ENCODE measurements at regions not wholly inside any gene's neighbourhood (a gene's known extent, or its start where the extent isn't known, plus 50 kb on each side); places are given as distances from the start of the nearest gene placed in this dataset.

GRCh38 chr9:115665519-115665918, 488.1 kb upstream of the PAPPA start:
- no TSS peak for BruUV-seq (replicated peaks)

DNA sequence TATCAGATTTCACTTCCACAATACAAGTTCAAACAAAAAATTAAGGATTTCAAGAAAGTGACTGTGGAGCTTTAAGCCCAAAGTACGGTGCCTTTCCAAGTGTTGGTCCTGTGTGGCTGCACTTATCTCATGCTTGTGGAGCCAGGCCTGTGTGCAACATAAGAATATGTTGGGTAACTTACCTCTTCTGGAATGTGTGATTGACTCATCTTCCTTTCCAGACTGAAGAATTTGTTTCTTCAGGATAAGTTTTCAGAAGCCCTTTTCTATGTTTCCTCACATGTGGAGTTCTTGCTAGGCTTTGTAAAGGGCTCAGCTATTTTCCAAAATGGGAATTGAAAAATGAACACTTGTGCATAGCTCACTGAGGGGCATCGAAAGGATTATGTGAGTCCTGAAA, 485.1 kb upstream of the PAPPA start:
- POLR2A ChIA-PET, result no interaction called here
- intact Hi-C loops (cut with micrococcal nuclease; ENCODE audit: unreplicated experiment) (no loop called here), in situ Hi-C loops (cut with HindIII; ENCODE audit: low pct_unique_long_range_greater_than_20kb, low sequenced_read_pairs) (no loop called here)
- no peak for ATAC-seq
- Histone ChIP-seq H3K4me1 (ENCODE audit: control insufficient read depth, insufficient read depth, low read length) (no peaks in the 10 kb centered on the region), H3K36me3 (ENCODE audit: control insufficient read depth, insufficient read depth, low read length) (no peaks in the 10 kb centered on the region), H3K4me3 (ENCODE audit: low read depth in 2 of 2, low read length in 2 of 2) (no peak overlapping the region), H3K9me3 (ENCODE audit: control insufficient read depth, insufficient read depth, low read depth, low read length) (no peaks in the 10 kb centered on the region), H3K27ac (ENCODE audit: low read length) (no peak overlapping the region), H3K27me3 (ENCODE audit: control insufficient read depth, insufficient read depth, low read length) (no peaks in the 10 kb centered on the region)
- CTCF ChIA-PET, result no interaction called here
- TF ChIP-seq, protein P1, sequence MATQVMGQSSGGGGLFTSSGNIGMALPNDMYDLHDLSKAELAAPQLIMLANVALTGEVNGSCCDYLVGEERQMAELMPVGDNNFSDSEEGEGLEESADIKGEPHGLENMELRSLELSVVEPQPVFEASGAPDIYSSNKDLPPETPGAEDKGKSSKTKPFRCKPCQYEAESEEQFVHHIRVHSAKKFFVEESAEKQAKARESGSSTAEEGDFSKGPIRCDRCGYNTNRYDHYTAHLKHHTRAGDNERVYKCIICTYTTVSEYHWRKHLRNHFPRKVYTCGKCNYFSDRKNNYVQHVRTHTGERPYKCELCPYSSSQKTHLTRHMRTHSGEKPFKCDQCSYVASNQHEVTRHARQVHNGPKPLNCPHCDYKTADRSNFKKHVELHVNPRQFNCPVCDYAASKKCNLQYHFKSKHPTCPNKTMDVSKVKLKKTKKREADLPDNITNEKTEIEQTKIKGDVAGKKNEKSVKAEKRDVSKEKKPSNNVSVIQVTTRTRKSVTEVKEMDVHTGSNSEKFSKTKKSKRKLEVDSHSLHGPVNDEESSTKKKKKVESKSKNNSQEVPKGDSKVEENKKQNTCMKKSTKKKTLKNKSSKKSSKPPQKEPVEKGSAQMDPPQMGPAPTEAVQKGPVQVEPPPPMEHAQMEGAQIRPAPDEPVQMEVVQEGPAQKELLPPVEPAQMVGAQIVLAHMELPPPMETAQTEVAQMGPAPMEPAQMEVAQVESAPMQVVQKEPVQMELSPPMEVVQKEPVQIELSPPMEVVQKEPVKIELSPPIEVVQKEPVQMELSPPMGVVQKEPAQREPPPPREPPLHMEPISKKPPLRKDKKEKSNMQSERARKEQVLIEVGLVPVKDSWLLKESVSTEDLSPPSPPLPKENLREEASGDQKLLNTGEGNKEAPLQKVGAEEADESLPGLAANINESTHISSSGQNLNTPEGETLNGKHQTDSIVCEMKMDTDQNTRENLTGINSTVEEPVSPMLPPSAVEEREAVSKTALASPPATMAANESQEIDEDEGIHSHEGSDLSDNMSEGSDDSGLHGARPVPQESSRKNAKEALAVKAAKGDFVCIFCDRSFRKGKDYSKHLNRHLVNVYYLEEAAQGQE (IDR thresholded peaks at IDR 0.05; ENCODE audit: insufficient read depth in 1 of 2, low read depth in 2 of 2, low read length in 1 of 2), result no peak
- no peak for TF ChIP-seq POLR2AphosphoS5 (IDR thresholded peaks at IDR 0.05; ENCODE audit: low read depth, low read length)
- TF ChIP-seq, protein P2, sequence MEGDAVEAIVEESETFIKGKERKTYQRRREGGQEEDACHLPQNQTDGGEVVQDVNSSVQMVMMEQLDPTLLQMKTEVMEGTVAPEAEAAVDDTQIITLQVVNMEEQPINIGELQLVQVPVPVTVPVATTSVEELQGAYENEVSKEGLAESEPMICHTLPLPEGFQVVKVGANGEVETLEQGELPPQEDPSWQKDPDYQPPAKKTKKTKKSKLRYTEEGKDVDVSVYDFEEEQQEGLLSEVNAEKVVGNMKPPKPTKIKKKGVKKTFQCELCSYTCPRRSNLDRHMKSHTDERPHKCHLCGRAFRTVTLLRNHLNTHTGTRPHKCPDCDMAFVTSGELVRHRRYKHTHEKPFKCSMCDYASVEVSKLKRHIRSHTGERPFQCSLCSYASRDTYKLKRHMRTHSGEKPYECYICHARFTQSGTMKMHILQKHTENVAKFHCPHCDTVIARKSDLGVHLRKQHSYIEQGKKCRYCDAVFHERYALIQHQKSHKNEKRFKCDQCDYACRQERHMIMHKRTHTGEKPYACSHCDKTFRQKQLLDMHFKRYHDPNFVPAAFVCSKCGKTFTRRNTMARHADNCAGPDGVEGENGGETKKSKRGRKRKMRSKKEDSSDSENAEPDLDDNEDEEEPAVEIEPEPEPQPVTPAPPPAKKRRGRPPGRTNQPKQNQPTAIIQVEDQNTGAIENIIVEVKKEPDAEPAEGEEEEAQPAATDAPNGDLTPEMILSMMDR (IDR thresholded peaks at IDR 0.05), result no peak
- no peak for TF ChIP-seq TCF7L2 (IDR thresholded peaks at IDR 0.05; ENCODE audit: low read depth, low read length)
- TF ChIP-seq SIN3A (IDR thresholded peaks at IDR 0.05; ENCODE audit: borderline replicate concordance, insufficient read depth, low read depth, low read length), result no peak
- no TSS peak for BruUV-seq (replicated peaks)
- DNase-seq (ENCODE audit: low read depth, low spot score), result no peak

More at GRCh38 chr9:115665519-115665918, 488.1 kb upstream of the PAPPA start:
- Histone ChIP-seq H3K9me3 (ENCODE audit: control insufficient read depth, insufficient read depth, low read depth, low read length) (no peaks in the 10 kb centered on the region), H3K36me3 (ENCODE audit: control insufficient read depth, insufficient read depth, low read length) (no peaks in the 10 kb centered on the region), H3K27ac (ENCODE audit: low read length) (no peak overlapping the region), H3K27me3 (ENCODE audit: control insufficient read depth, insufficient read depth, low read length) (no peaks in the 10 kb centered on the region), H3K4me3 (ENCODE audit: low read depth in 2 of 2, low read length in 2 of 2) (no peak overlapping the region), H3K4me1 (ENCODE audit: control insufficient read depth, insufficient read depth, low read length) (no peaks in the 10 kb centered on the region)
- ChIA-PET CTCF (no interaction called here), POLR2A (no interaction called here)
- TF ChIP-seq, protein P1 (IDR thresholded peaks at IDR 0.05; ENCODE audit: insufficient read depth in 1 of 2, low read depth in 2 of 2, low read length in 1 of 2), result no peak
- TF ChIP-seq SIN3A (IDR thresholded peaks at IDR 0.05; ENCODE audit: borderline replicate concordance, insufficient read depth, low read depth, low read length) (no peak), TCF7L2 (IDR thresholded peaks at IDR 0.05; ENCODE audit: low read depth, low read length) (no peak), POLR2AphosphoS5 (IDR thresholded peaks at IDR 0.05; ENCODE audit: low read depth, low read length) (no peak)
- TF ChIP-seq, protein P2 (IDR thresholded peaks at IDR 0.05), result no peak
- in situ Hi-C loops (cut with HindIII; ENCODE audit: low pct_unique_long_range_greater_than_20kb, low sequenced_read_pairs) (no loop called here), intact Hi-C loops (cut with micrococcal nuclease; ENCODE audit: unreplicated experiment) (no loop called here)
- DNase-seq (ENCODE audit: low read depth, low spot score), result no peak
- ATAC-seq, result no peak
